Peyer's patch (tissue), 4 donors: ENCODE measurements at regions not wholly inside any gene's neighbourhood (a gene's known extent, or its start where the extent isn't known, plus 50 kb on each side); places are given as distances from the start of the nearest gene placed in this dataset.

Experiments used
- POLR2A ChIP-seq, 2 donors: fragments of 450-650 bp; IDR thresholded peaks; one replicate each; pipeline ENCODE4 v1.5.1; 2017; ENCODE audit warnings: antibody characterized with exemption in 2 of 2, mild to moderate bottlenecking in 2 of 2, moderate library complexity in 2 of 2
- TF ChIP-seq, protein P1 (sequence below), 6 experiments: fragments of 450-650 bp in 4 of 6; fragments of 200-600 bp in 2 of 6; sonication (generic) in 1 of 6; IDR thresholded peaks; one replicate each; pipeline ENCODE4 v1.5.1; 2017 to 2019; ENCODE audit warnings: antibody characterized with exemption in 6 of 6, mild to moderate bottlenecking in 3 of 6, moderate library complexity in 1 of 6

DNA sequence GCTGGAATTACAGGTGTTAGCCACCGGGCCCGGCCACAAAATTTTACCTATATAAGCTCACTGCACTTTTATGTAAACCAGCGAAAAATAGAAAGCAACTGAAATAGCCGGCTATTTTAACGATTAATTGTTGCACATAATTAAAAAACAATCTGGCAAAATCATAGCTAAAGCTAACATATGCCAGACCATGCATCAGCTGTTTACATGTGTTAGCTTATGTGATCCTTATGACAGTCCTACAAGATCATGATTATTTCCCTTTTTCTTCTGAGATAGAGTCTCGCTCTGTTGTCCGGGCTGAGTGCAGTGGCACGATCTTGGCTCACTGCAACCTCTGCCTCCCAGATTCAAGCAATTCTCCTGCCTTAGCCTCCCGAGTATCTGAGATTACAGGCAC lies 157.0 kb downstream of the ZFP64 start:
- TF ChIP-seq POLR2A (IDR thresholded peaks at IDR 0.05), result no peak
- TF ChIP-seq, protein P1, sequence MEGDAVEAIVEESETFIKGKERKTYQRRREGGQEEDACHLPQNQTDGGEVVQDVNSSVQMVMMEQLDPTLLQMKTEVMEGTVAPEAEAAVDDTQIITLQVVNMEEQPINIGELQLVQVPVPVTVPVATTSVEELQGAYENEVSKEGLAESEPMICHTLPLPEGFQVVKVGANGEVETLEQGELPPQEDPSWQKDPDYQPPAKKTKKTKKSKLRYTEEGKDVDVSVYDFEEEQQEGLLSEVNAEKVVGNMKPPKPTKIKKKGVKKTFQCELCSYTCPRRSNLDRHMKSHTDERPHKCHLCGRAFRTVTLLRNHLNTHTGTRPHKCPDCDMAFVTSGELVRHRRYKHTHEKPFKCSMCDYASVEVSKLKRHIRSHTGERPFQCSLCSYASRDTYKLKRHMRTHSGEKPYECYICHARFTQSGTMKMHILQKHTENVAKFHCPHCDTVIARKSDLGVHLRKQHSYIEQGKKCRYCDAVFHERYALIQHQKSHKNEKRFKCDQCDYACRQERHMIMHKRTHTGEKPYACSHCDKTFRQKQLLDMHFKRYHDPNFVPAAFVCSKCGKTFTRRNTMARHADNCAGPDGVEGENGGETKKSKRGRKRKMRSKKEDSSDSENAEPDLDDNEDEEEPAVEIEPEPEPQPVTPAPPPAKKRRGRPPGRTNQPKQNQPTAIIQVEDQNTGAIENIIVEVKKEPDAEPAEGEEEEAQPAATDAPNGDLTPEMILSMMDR (IDR thresholded peaks at IDR 0.05), result no peak
